ENCODE measurements at regions not wholly inside any gene's neighbourhood (a gene's known extent, or its start where the extent isn't known, plus 50 kb on each side); places are given as distances from the start of the nearest gene placed in this dataset.
"Not testable (repeated sequence)": the region's sequence is repeated elsewhere in the genome, so short reads cannot be mapped to it uniquely, and the experiment has no call there.

DNA sequence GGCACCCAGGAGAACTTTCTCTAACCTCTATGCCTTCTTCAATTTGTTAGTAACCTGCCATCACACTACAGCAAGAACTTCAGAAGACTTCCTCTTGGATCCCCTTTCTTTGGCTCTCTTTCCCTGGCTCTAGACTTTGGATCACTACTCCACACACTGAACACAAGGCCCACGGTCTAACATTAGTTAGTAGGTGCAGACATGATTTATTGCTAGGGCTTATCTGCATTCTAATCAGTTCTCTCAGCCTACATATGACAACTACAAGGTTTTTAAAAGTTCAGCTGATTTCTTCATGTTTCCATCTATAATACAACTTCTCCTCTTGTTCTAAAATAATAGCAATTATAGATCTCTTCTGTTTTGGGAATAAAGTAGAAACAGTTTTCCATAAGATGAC lies 209.1 kb upstream of the ANXA10 start:
- TF ChIP-seq, protein P1, sequence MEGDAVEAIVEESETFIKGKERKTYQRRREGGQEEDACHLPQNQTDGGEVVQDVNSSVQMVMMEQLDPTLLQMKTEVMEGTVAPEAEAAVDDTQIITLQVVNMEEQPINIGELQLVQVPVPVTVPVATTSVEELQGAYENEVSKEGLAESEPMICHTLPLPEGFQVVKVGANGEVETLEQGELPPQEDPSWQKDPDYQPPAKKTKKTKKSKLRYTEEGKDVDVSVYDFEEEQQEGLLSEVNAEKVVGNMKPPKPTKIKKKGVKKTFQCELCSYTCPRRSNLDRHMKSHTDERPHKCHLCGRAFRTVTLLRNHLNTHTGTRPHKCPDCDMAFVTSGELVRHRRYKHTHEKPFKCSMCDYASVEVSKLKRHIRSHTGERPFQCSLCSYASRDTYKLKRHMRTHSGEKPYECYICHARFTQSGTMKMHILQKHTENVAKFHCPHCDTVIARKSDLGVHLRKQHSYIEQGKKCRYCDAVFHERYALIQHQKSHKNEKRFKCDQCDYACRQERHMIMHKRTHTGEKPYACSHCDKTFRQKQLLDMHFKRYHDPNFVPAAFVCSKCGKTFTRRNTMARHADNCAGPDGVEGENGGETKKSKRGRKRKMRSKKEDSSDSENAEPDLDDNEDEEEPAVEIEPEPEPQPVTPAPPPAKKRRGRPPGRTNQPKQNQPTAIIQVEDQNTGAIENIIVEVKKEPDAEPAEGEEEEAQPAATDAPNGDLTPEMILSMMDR (conservative IDR thresholded peaks at IDR 0.05; ENCODE audit: low read depth, low read length): no peak
- H3K4me3 ChIP-seq (ENCODE audit: low read depth, low read length): no peak overlapping the region

DNA sequence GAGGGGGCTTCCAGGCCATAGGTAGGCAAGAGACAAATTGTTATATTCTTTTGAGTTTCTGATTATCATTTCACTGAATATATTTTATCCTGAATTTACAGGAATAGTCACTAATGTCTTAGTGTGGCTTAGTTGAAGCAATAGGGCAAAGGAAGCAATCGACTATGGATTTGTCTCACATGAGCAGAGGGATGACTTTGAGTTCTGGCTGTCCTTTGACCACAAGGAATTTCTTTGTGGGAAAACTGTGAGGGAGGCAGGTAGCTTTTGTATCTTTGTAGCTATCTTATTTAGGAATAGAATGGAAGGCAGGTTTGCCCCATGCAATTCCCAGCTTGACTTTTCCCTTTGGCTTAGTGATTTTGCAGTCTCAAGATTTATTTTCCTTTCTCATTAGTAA lies 207.3 kb upstream of the ANXA10 start:
- TF ChIP-seq, protein P1 (conservative IDR thresholded peaks at IDR 0.05; ENCODE audit: low read depth, low read length): no peak
- no peak for DNase-seq (ENCODE audit: low read depth)
- H3K4me3 ChIP-seq (ENCODE audit: low read depth, low read length): no peak overlapping the region

More for the DNA sequence above, 209.1 kb upstream of the ANXA10 start:
- no peak for DNase-seq (ENCODE audit: low read depth)

DNA sequence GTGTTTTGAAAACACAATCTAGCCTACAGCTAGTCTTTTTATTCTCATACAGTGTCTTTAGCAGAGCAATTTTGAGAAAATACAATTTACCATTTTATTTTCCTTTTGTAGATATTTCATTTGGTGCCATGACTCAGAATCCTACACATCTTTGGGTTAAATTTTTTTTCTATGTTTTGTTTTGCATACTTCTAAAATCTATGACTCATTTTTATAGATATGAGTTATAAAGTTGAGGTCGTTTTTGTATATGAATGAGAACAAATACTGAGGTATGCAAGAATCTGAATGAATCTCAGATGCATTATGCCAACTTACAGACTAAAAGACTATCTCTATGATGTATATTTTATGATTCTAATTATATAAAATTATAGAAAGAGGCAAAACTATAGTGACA lies 206.5 kb upstream of the ANXA10 start:
- TF ChIP-seq, protein P1 (conservative IDR thresholded peaks at IDR 0.05; ENCODE audit: low read depth, low read length): no peak
- no peak overlapping the region for H3K4me3 ChIP-seq (ENCODE audit: low read depth, low read length)
- no peak for DNase-seq (ENCODE audit: low read depth)

DNA sequence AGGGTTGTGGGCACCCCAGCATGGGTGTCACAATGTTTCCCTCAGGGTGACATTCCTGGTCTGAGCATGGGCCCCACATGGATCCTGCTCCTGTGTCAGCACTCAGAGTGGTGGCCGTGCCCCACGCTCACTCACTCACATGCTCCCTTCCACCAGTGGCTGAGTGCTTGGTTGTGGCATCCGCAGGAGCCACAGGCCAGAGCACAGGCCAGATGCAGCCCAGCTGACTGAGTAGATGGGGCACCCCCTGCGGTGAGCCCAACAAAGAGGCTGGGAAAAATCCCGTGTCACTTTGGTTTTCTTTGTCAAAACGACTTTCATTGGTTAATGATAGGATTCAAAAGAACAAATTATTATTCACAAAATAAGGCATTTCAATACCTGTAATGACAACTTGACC lies 204.6 kb upstream of the ANXA10 start:
- DNase-seq (ENCODE audit: low read depth): no peak
- TF ChIP-seq, protein P1 (conservative IDR thresholded peaks at IDR 0.05; ENCODE audit: low read depth, low read length): no peak

DNA sequence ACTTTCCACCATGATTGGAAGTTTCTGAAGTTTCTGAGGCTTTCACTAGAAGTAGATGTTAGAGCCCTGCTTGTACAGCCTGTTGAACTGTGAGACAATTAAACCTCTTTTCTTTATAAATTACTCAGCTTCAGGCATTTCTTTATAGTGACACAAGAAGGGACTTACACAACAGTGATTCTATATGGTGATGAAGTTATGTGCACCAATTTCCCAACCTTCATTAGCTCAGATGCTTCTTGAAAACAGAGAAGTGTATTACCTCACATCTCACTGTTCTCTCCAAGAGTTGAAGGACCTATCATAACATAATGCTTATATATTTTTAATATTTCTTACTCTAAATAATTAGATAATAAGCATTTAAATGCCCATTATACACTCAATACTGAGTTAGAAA lies 202.1 kb upstream of the ANXA10 start:
- H3K4me3 ChIP-seq (ENCODE audit: low read depth, low read length): no peak overlapping the region
- TF ChIP-seq, protein P1 (conservative IDR thresholded peaks at IDR 0.05; ENCODE audit: low read depth, low read length): no peak

More for the DNA sequence above, 204.6 kb upstream of the ANXA10 start:
- no peak overlapping the region for H3K4me3 ChIP-seq (ENCODE audit: low read depth, low read length)

DNA sequence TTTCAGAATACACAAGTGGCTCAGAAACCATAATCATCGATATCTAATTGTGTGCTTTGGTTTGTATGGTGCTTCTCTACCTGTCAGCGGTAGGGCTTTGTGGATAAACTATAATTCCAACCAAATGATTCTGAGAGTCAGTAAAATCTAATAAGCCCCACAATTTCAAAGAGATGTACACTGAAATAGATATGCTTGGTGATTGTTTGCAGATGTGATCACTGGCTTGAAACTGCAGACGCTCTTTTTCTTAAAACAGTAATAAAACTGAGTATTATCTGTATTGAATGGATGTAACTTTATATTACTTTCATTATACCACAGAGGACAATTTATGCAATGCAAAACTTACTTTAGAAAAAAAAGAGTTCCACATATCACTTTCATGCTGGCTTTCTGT lies 198.8 kb upstream of the ANXA10 start:
- TF ChIP-seq, protein P1 (conservative IDR thresholded peaks at IDR 0.05; ENCODE audit: low read depth, low read length): no peak
- DNase-seq (ENCODE audit: low read depth): no peak
- no peak overlapping the region for H3K4me3 ChIP-seq (ENCODE audit: low read depth, low read length)

More for the DNA sequence above, 202.1 kb upstream of the ANXA10 start:
- DNase-seq (ENCODE audit: low read depth): no peak

DNA sequence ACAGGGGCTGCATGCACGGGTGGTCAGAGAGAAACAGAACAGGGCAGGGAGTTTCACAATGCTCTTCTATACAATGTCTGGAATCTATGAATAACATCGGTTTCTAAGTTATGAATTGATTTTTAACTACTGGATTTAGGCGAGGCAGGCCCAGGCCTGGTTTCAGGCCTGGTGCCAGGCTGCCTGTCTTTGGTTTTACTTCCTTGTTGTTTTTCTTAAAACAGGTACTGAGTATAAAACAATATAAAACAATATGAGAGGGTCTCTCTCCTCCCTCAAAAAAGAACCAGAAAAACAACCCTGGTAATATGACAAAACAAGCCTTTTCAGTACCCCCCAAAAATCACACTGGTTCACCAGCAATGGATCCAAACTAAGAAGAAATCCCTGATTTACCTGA lies 196.1 kb upstream of the ANXA10 start:
- not testable (repeated sequence) for DNase-seq (ENCODE audit: low read depth); H3K4me3 ChIP-seq (ENCODE audit: low read depth, low read length)

DNA sequence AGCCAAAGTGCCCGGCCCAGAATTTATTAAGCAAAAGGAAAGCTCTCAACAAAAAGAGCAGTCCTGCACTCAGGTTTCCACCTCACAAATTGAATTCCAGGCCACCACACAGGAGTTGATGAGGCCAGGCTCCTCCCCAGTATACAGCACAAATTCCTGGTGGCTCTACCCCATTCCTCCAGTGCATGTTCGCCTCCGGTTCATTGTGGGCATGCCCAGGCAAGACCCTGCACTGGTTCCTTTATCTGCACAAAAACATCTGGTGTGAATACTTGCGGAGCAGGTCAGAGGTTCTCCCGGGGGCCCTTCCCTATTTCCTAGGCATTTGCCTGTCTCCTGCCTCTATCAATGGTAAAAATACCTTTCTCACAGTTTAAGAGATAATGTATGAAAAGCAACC lies 195.2 kb upstream of the ANXA10 start:
- no peak for DNase-seq (ENCODE audit: low read depth)
- no peak overlapping the region for H3K4me3 ChIP-seq (ENCODE audit: low read depth, low read length)
- TF ChIP-seq, protein P1 (conservative IDR thresholded peaks at IDR 0.05; ENCODE audit: low read depth, low read length): no peak

Measured in epithelial cell of proximal tubule (primary cell).